A549 (cell line): ENCODE measurements at regions not wholly inside any gene's neighbourhood (a gene's known extent, or its start where the extent isn't known, plus 50 kb on each side); places are given as distances from the start of the nearest gene placed in this dataset.

ENCODE experiments used
- CHD2 ChIP-seq: fragments of 150-350 bp; IDR thresholded peaks from 2 replicates; pipeline ENCODE4 v1.6.1; 2014; ENCODE audit warnings: low read length; ENCODE audit not compliant: partially characterized antibody
- CHD4 ChIP-seq: fragments of 200-600 bp; sonication (generic); IDR thresholded peaks from 2 replicates; pipeline ENCODE4 v1.6.1; 2016; ENCODE audit warnings: antibody characterized with exemption, mild to moderate bottlenecking, borderline replicate concordance
- EP300 ChIP-seq, 2 experiments: fragments of >200 bp; sonication (Bioruptor Twin); formaldehyde crosslinking; IDR thresholded peaks; 2 replicates in 1 of 2; 3 replicates in 1 of 2; pipeline ENCODE4 v1.6.1; 2016 to 2017
- HDAC2 ChIP-seq: fragments of 200-600 bp; sonication (generic); IDR thresholded peaks from 2 replicates; pipeline ENCODE4 v1.6.1; 2016
- MAFK ChIP-seq: fragments of 450-650 bp; IDR thresholded peaks from 2 replicates; pipeline ENCODE4 v1.6.1; 2014; ENCODE audit not compliant: partially characterized antibody
- RFX5 ChIP-seq: fragments of 450-650 bp; IDR thresholded peaks from 2 replicates; pipeline ENCODE4 v1.7.1; 2014; ENCODE audit warnings: antibody characterized with exemption, mild to moderate bottlenecking, moderate library complexity
- SMC3 ChIP-seq: fragments of >200 bp; sonication (Bioruptor Twin); formaldehyde crosslinking; IDR thresholded peaks from 3 replicates; pipeline ENCODE4 v1.6.1; 2018; ENCODE audit warnings: inconsistent platforms
- TP53 ChIP-seq: fragments of 250-450 bp; sonication (Bioruptor Pico); IDR thresholded peaks from 2 replicates; pipeline ENCODE4 v1.5.0; 2021; ENCODE audit warnings: mild to moderate bottlenecking, moderate library complexity
- TF ChIP-seq, protein P1 (sequence below): fragments of 200-600 bp; sonication (generic); IDR thresholded peaks from 2 replicates; pipeline ENCODE4 v1.6.1; 2016; ENCODE audit warnings: antibody characterized with exemption, mild to moderate bottlenecking, moderate library complexity
- TF ChIP-seq, protein P2 (sequence below): fragments of >200 bp; sonication (Bioruptor Twin); formaldehyde crosslinking; IDR thresholded peaks from 3 replicates; pipeline ENCODE4 v1.5.1; 2016

GRCh38 chr13:44151474-44151873 is 222.2 kb upstream of the SERP2 start:
- TF ChIP-seq EP300 (IDR thresholded peaks at IDR 0.05) (no peak), MAFK (no peak), SMC3 (no peak), CHD4 (no peak), CHD2 (no peak), TP53 (no peak), RFX5 (no peak), HDAC2 (no peak)
- TF ChIP-seq, protein P1, sequence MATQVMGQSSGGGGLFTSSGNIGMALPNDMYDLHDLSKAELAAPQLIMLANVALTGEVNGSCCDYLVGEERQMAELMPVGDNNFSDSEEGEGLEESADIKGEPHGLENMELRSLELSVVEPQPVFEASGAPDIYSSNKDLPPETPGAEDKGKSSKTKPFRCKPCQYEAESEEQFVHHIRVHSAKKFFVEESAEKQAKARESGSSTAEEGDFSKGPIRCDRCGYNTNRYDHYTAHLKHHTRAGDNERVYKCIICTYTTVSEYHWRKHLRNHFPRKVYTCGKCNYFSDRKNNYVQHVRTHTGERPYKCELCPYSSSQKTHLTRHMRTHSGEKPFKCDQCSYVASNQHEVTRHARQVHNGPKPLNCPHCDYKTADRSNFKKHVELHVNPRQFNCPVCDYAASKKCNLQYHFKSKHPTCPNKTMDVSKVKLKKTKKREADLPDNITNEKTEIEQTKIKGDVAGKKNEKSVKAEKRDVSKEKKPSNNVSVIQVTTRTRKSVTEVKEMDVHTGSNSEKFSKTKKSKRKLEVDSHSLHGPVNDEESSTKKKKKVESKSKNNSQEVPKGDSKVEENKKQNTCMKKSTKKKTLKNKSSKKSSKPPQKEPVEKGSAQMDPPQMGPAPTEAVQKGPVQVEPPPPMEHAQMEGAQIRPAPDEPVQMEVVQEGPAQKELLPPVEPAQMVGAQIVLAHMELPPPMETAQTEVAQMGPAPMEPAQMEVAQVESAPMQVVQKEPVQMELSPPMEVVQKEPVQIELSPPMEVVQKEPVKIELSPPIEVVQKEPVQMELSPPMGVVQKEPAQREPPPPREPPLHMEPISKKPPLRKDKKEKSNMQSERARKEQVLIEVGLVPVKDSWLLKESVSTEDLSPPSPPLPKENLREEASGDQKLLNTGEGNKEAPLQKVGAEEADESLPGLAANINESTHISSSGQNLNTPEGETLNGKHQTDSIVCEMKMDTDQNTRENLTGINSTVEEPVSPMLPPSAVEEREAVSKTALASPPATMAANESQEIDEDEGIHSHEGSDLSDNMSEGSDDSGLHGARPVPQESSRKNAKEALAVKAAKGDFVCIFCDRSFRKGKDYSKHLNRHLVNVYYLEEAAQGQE, result no peak
- TF ChIP-seq, protein P2, sequence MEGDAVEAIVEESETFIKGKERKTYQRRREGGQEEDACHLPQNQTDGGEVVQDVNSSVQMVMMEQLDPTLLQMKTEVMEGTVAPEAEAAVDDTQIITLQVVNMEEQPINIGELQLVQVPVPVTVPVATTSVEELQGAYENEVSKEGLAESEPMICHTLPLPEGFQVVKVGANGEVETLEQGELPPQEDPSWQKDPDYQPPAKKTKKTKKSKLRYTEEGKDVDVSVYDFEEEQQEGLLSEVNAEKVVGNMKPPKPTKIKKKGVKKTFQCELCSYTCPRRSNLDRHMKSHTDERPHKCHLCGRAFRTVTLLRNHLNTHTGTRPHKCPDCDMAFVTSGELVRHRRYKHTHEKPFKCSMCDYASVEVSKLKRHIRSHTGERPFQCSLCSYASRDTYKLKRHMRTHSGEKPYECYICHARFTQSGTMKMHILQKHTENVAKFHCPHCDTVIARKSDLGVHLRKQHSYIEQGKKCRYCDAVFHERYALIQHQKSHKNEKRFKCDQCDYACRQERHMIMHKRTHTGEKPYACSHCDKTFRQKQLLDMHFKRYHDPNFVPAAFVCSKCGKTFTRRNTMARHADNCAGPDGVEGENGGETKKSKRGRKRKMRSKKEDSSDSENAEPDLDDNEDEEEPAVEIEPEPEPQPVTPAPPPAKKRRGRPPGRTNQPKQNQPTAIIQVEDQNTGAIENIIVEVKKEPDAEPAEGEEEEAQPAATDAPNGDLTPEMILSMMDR, result no peak
